GM18526 (cell line): ENCODE measurements at regions not wholly inside any gene's neighbourhood (a gene's known extent, or its start where the extent isn't known, plus 50 kb on each side); places are given as distances from the start of the nearest gene placed in this dataset.

Source experiments
- POLR2A ChIP-seq: IDR thresholded peaks from 3 replicates; pipeline ENCODE4 v1.6.1; 2011; ENCODE audit not compliant: insufficient read length; ENCODE audit errors: extremely low read depth

GRCh38 chr20:53646550-53646949 lies 52.9 kb upstream of the ZNF217 start:
- no peak for TF ChIP-seq POLR2A

DNA sequence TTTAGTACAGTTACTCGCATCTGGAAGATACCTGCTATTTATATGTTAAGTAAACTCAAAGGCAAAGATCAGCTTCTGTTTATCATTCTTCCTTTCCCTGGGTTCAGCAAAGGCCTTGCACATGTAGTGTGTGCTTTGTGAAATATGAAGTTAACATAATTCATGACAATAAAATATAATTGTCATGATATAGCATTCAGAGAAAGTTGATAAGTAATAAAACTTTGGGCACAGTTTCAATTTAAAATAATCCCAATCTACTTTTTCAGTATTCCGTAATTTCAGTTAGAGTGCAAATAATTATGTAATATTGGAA lies 51.9 kb upstream of the ZNF217 start:
- no peak for TF ChIP-seq POLR2A
